Trophoblast cell (in vitro differentiated cells and primary cell): ENCODE measurements at regions not wholly inside any gene's neighbourhood (a gene's known extent, or its start where the extent isn't known, plus 50 kb on each side); places are given as distances from the start of the nearest gene placed in this dataset.
"Not testable (repeated sequence)": the region's sequence is repeated elsewhere in the genome, so short reads cannot be mapped to it uniquely, and the experiment has no call there.

Experiments
- DNase-seq, 2 donors: peaks; one replicate each; pipeline ENCODE4 v3.0.0-alpha.2; 2016
- H2AFZ ChIP-seq: 2 replicates; pipeline ENCODE4 v1.6.1; 2013; ENCODE audit warnings: low read length, moderate library complexity, mild to moderate bottlenecking; ENCODE audit not compliant: insufficient read depth, poor library complexity
- H2AK5ac ChIP-seq: 2 replicates; pipeline ENCODE4 v1.6.1; 2013; ENCODE audit warnings: mild to moderate bottlenecking, low read length
- H2BK120ac ChIP-seq: 2 replicates; pipeline ENCODE4 v1.6.1; 2013; ENCODE audit warnings: low read length, mild to moderate bottlenecking, moderate library complexity; ENCODE audit not compliant: insufficient read depth, poor library complexity
- H2BK12ac ChIP-seq: 2 replicates; pipeline ENCODE4 v1.6.1; 2013; ENCODE audit warnings: mild to moderate bottlenecking, low read length, moderate library complexity
- H2BK5ac ChIP-seq: 2 replicates; pipeline ENCODE4 v1.6.1; 2013; ENCODE audit warnings: low read length, low read depth, moderate library complexity, mild to moderate bottlenecking; ENCODE audit not compliant: poor library complexity
- H3K14ac ChIP-seq: 2 replicates; pipeline ENCODE4 v1.6.1; 2013; ENCODE audit warnings: mild to moderate bottlenecking, low read length
- H3K18ac ChIP-seq: 2 replicates; pipeline ENCODE4 v1.6.1; 2013; ENCODE audit warnings: mild to moderate bottlenecking, low read length
- H3K23ac ChIP-seq: 2 replicates; pipeline ENCODE4 v1.6.1; 2013; ENCODE audit warnings: low read length
- H3K27ac ChIP-seq: 2 replicates; pipeline ENCODE4 v1.5.1; 2013; ENCODE audit warnings: low read depth, mild to moderate bottlenecking, inconsistent platforms, low read length, moderate library complexity
- H3K27me3 ChIP-seq: 2 replicates; pipeline ENCODE4 v1.6.1; 2013; ENCODE audit warnings: inconsistent platforms, mild to moderate bottlenecking, low read length, moderate library complexity; ENCODE audit not compliant: insufficient read depth
- H3K36me3 ChIP-seq, 2 experiments: 1 replicate in 1 of 2; 2 replicates in 1 of 2; pipeline ENCODE4 v1.6.1; 2013; ENCODE audit warnings: low read length in 2 of 2, mild to moderate bottlenecking in 2 of 2, moderate library complexity in 1 of 2; ENCODE audit not compliant: insufficient read depth in 2 of 2, control insufficient read depth in 1 of 2
- H3K4ac ChIP-seq: 2 replicates; pipeline ENCODE4 v1.6.1; 2013; ENCODE audit warnings: low read depth, mild to moderate bottlenecking, low read length, moderate library complexity
- H3K4me1 ChIP-seq, 2 experiments: 1 replicate in 1 of 2; 2 replicates in 1 of 2; pipeline ENCODE4 v1.6.1; 2013; ENCODE audit warnings: low read length in 2 of 2, mild to moderate bottlenecking in 2 of 2, moderate library complexity in 1 of 2; ENCODE audit not compliant: insufficient read depth in 2 of 2, control insufficient read depth in 1 of 2
- H3K4me2 ChIP-seq: 2 replicates; pipeline ENCODE4 v1.6.1; 2013; ENCODE audit warnings: inconsistent platforms, mild to moderate bottlenecking, low read length, moderate library complexity
- H3K4me3 ChIP-seq: 2 replicates; pipeline ENCODE4 v1.5.1; 2013; ENCODE audit warnings: mild to moderate bottlenecking, low read depth, low read length, inconsistent platforms
- H3K79me1 ChIP-seq: one replicate; pipeline ENCODE4 v1.6.1; 2013; ENCODE audit warnings: low read length
- H3K79me2 ChIP-seq: 2 replicates; pipeline ENCODE4 v1.6.1; 2013; ENCODE audit warnings: low read length, mild to moderate bottlenecking; ENCODE audit not compliant: control insufficient read depth, insufficient read depth, poor library complexity
- H3K9ac ChIP-seq: 2 replicates; pipeline ENCODE4 v1.6.1; 2013; ENCODE audit warnings: mild to moderate bottlenecking, low read length
- H3K9me3 ChIP-seq: 2 replicates; pipeline ENCODE4 v1.6.1; 2013; ENCODE audit warnings: low read depth, mild to moderate bottlenecking, control low read depth, inconsistent platforms, low read length; ENCODE audit not compliant: insufficient read depth
- H4K12ac ChIP-seq: 2 replicates; pipeline ENCODE4 v1.6.1; 2013; ENCODE audit warnings: low read depth, mild to moderate bottlenecking, low read length, moderate library complexity
- H4K8ac ChIP-seq: 2 replicates; pipeline ENCODE4 v1.6.1; 2013; ENCODE audit warnings: low read depth, mild to moderate bottlenecking, low read length, moderate library complexity
- H4K91ac ChIP-seq: one replicate; pipeline ENCODE4 v1.6.1; 2013; ENCODE audit warnings: low read depth, mild to moderate bottlenecking, low read length, moderate library complexity
- WGBS: extraction: QIAGEN DNeasy Blood & Tissue Kit; methylation state at CpG from one replicate; pipeline ENCODE4 v1.1.7; 2013; ENCODE audit warnings: missing lambda C conversion rate; ENCODE audit not compliant: insufficient read length, insufficient coverage; ENCODE audit errors: extremely low coverage; 5-methylcytosine and 5-hydroxymethylcytosine counted together

GRCh38 chr7:45278763-45279398, 121.3 kb downstream of the RAMP3 start:
- Histone ChIP-seq H2BK5ac (no peak overlapping the region), H3K4ac (no peak overlapping the region), H3K4me2 (no peak overlapping the region), H3K4me1 (no peaks in the 10 kb centered on the region), H3K9ac (no peak overlapping the region), H3K36me3 (no peaks in the 10 kb centered on the region), H3K9me3 (no peaks in the 10 kb centered on the region), H3K79me1 (no peaks in the 10 kb centered on the region), H4K91ac (no peak overlapping the region), H3K27me3 (no peaks in the 10 kb centered on the region), H2BK120ac (no peak overlapping the region), H3K23ac (no peak overlapping the region), H3K14ac (no peak overlapping the region), H3K27ac (no peak overlapping the region), H3K79me2 (no peaks in the 10 kb centered on the region), H2AFZ (no peak overlapping the region), H2BK12ac (no peak overlapping the region), H3K18ac (no peak overlapping the region), H2AK5ac (no peak overlapping the region), H4K8ac (no peak overlapping the region), H3K4me3 (no peak overlapping the region), H4K12ac (no peak overlapping the region)
- WGBS = no CpG with 5 or more reads among the region's 4 CpGs
- no peak for DNase-seq

GRCh38 chr7:45289611-45290010, 132.0 kb downstream of the RAMP3 start:
- H3K36me3 ChIP-seq, H3K4ac ChIP-seq, H3K23ac ChIP-seq, H2BK5ac ChIP-seq, H2AK5ac ChIP-seq, H3K4me2 ChIP-seq, H4K8ac ChIP-seq, H3K4me3 ChIP-seq, H3K79me1 ChIP-seq, H3K18ac ChIP-seq, DNase-seq, H3K27me3 ChIP-seq, H2BK120ac ChIP-seq, H4K91ac ChIP-seq, H3K9ac ChIP-seq, H4K12ac ChIP-seq, H3K14ac ChIP-seq, H2BK12ac ChIP-seq, H3K79me2 ChIP-seq, H2AFZ ChIP-seq, H3K27ac ChIP-seq, H3K4me1 ChIP-seq: not testable (repeated sequence)
- H3K9me3 ChIP-seq = peaks cover 10% of the 10 kb centered on the region

- no peak overlapping the region for H2BK12ac ChIP-seq
- no peak overlapping the region for H3K4me2 ChIP-seq
- H4K12ac ChIP-seq = no peak overlapping the region
- H3K9me3 ChIP-seq = peaks cover 10% of the 10 kb centered on the region
- no peak overlapping the region for H2BK5ac ChIP-seq
- no peak overlapping the region for H3K4ac ChIP-seq
- no peak overlapping the region for H3K23ac ChIP-seq
- no peaks in the 10 kb centered on the region for H3K79me1 ChIP-seq
- no peak overlapping the region for H3K9ac ChIP-seq
- no peak overlapping the region for H2AFZ ChIP-seq
- no peaks in the 10 kb centered on the region for H3K36me3 ChIP-seq
- no peak overlapping the region for H3K4me3 ChIP-seq
- H2AK5ac ChIP-seq = no peak overlapping the region
- H4K8ac ChIP-seq = no peak overlapping the region
- no peaks in the 10 kb centered on the region for H3K4me1 ChIP-seq
- no peaks in the 10 kb centered on the region for H3K79me2 ChIP-seq
- WGBS = no CpG with 5 or more reads among the region's 3 CpGs
- DNase-seq = no peak
- H4K91ac ChIP-seq = no peak overlapping the region
- no peak overlapping the region for H3K18ac ChIP-seq
- H3K27ac ChIP-seq = no peak overlapping the region
- H3K27me3 ChIP-seq = no peaks in the 10 kb centered on the region
- no peak overlapping the region for H3K14ac ChIP-seq
- no peak overlapping the region for H2BK120ac ChIP-seq
Measured at GRCh38 chr7:45290880-45291279, 133.3 kb downstream of the RAMP3 start.

- Histone ChIP-seq H2BK120ac (no peak overlapping the region), H4K8ac (no peak overlapping the region), H2AK5ac (no peak overlapping the region), H3K79me2 (no peaks in the 10 kb centered on the region), H3K4me3 (no peak overlapping the region), H3K27me3 (no peaks in the 10 kb centered on the region), H3K4me2 (no peak overlapping the region), H3K27ac (no peak overlapping the region), H4K91ac (no peak overlapping the region), H2AFZ (no peak overlapping the region), H3K4me1 (no peaks in the 10 kb centered on the region), H3K36me3 (no peaks in the 10 kb centered on the region), H3K9me3 (peaks cover 8% of the 10 kb centered on the region), H3K4ac (no peak overlapping the region), H3K14ac (no peak overlapping the region), H2BK5ac (no peak overlapping the region), H3K9ac (no peak overlapping the region), H3K18ac (no peak overlapping the region), H3K23ac (no peak overlapping the region), H3K79me1 (no peaks in the 10 kb centered on the region), H2BK12ac (no peak overlapping the region), H4K12ac (no peak overlapping the region)
- no CpG with 5 or more reads among the region's 4 CpGs for WGBS
- no peak for DNase-seq
Measured at GRCh38 chr7:45292481-45292880, 134.9 kb downstream of the RAMP3 start.
